HS-27A (cell line): ENCODE measurements at regions not wholly inside any gene's neighbourhood (a gene's known extent, or its start where the extent isn't known, plus 50 kb on each side); places are given as distances from the start of the nearest gene placed in this dataset.
"Not testable (repeated sequence)": the region's sequence is repeated elsewhere in the genome, so short reads cannot be mapped to it uniquely, and the experiment has no call there.

Source experiments
- DNase-seq: peaks from one replicate; pipeline ENCODE4 v3.0.0-alpha.2; 2012; ENCODE audit warnings: low read depth, missing footprints

DNA sequence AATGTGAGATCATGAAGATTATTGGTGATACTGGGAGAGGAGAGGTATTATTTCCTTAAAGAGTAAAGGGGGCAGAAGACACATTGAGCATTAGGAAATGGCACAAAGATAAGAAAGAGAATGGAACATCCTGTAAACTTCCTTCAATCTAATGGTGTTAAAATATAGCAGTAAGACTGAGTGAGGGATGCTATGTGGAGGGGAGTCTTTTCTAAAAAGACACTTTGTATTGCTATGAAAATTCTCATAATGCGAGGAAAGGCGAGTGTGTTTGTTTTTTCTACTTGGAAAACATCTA, 405.2 kb downstream of the ARL4A start:
- no peak for DNase-seq

DNA sequence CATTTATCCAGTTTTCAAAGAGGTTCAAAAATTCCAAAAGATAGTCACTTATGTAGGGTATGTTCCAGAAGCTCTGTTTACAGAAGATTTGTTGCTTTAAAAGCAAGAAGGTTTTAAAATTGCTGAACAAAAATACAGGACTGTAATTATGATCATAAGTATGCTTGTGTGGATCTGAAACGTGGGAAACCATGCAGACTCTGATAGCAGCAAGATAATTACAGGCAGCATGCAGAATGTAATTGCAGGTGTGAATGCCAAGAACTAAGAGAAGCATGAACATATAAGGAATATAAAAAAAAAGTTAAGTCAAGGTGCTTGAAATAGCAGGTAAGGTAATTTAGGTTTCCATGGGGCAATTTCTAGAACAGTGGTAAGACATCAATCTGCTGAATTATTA, 405.7 kb downstream of the ARL4A start:
- no peak for DNase-seq

DNA sequence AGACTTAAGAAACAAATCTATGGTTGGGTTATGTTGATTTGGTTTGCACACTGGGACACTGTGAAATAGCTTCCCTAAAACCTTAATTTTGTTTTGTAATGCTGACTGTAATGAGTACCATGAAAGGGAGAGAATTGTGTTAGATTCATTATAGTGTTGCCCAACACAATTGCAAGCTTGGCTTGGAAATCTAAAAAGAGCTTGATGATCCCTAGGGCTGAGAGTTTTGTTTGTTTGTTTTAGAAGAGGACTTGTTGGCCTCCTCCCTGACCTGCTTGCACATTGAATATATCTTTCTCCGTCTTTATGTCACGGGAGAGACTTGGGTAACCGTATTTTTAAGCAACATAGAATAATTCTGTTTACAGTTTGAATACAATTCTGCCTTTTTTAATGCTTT, 410.1 kb downstream of the ARL4A start:
- no peak for DNase-seq

DNA sequence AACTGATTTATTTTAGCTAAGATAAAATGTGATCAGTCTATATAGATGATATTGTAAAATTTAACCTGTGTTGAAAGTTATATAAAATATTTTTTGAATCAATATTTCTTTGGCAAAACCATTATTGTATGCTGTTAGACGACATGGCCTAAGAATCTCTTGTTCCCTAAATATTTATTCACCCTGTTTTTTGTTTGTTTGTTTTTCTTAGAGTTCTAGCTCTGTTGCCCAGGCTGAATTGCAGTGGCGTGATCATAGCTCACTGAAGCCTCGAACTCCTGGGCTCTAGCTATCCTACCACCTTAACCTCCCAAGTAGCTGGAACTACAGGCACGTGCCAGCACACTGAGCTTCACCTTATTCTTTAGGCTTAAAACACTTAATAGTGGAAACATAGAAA, 410.7 kb downstream of the ARL4A start:
- DNase-seq = no peak

DNA sequence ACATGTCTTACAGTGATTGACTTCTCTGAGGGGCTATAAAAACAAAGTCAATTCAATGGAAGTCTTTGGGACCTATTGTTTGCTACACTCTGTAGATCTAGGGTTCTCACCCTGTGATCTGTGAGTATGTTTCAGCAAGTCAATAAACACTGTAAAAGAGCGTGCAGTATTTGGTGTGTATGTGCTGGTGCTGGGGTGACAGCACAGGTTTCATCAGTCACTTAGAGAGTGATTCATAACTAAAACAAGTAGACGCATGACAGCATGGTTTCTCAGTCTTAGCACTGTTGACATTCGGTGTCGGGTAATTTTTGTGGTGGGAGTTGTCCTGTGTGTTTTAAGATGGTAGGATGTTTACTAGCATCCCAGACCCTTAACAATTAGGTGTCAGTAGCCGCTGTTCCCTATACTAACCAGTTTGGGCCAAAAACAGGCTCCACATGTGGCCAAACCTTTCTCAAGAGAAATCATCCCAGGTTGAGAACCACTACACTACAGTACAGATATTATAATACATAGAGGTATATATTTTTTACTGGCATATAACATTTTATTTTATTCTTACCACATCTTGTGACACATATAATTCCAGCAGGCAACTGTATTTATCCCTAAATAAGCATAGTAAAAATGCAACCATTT, 411.8 kb downstream of the ARL4A start:
- no peak for DNase-seq

DNA sequence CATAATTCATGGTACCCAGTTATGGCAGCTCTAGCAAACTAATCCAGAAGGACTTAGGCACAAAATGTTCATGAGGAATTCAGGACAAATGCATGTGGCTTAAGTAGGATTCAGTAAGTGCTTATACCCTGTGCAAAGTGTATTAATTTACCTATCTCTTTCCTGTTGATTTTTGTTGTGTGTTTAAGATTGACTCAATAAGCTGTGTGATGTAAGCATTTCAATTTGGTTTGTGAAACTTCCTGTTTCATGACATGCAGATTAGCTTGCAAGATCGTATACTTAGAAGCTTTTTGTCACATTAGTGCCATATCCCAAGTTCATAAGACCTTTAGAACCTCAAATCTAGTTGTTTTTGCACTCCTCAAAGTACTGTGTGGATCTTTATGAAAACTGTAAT, 416.7 kb downstream of the ARL4A start:
- DNase-seq = no peak

DNA sequence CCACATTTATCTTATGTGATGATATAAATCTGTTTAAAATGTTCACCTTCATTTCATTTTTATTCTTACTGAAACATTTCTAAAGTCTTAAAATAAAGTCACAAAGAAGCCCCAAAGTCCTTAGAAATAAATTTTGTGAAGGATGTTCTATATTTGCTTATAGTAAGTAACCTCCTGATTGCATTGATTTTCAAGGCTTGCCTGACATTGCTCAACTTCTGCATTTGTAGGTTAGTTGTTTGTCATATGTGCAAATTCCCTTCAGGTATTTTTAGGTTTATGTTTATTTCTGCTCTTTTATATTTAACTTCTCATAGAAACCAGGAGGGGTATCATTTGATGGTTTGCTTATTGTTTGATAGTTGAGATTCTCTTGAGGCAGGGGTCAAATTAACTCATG, 417.8 kb downstream of the ARL4A start:
- DNase-seq = no peak

DNA sequence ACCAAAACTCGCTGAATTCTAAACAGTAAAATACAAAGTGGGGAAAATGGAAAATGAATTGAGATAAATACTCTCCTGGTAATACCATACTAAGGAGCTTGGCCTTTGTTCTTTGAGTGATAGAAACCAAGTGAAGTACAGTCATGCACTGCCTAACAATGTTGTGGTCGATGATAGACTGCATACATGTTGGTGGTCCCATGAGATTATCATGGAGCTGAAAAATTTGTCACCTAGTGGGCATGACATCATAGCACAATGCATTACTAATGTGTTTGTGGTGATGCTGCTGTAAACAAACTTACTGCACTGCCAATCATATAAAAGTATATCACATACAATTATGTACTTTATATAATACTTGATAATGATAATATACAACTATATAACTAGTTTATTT, 419.1 kb downstream of the ARL4A start:
- no peak for DNase-seq

DNA sequence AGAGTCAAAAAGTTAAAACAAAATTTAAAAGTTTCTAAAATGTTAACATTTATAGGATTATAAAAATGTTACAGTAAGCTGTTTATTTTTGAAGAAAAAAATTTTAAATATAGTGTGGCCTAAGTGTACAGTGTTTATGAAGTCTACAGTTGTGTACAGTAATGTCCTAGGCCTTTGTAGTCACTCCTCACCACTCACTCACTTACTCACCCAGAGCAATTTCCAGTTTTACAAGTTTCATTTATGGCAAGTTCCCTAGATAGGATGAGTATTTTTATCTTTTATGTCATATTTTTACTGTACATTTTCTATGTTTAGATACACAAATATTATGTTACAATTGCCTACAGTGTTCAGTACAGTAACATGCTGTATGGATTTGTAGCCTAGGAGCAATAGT, 419.9 kb downstream of the ARL4A start:
- no peak for DNase-seq

DNA sequence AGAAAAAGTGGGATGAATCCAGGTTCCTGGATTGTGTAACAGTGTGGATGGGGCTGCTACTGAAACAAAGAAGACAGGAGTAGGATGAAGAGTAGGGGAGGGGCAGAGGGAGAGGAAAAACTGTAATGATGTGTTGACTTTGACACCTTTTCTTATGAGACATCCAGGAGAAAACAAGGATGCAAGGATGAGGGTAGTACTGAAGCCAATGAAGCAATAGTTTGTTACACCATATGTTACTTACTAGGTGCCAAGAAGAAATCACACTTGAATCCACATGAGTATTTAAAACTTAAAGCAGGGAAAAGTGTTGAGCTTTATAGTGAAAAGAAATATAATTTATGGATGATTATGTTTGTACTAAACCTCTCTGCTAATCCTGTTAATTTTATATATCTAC, 420.6 kb downstream of the ARL4A start:
- DNase-seq = no peak

DNA sequence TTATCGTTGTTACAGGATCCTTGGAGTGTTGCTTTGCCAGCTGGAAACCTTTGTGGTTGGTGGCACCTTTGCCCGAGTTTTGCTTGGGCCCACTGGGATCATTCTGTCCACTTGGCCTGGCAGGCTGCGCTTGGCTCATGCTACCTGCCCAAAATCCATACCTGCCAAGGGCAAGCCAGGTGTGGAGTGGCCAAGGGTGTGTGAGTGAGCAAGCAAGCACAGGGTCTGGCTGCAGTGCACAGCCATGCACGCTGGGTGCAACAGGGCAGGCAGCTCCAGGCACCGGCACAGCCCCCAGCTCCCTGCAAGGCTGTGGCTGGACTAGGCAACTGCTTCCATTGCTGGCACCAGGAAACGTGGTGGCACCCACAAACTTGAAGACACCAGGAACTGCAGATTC, 421.8 kb downstream of the ARL4A start:
- no peak for DNase-seq

DNA sequence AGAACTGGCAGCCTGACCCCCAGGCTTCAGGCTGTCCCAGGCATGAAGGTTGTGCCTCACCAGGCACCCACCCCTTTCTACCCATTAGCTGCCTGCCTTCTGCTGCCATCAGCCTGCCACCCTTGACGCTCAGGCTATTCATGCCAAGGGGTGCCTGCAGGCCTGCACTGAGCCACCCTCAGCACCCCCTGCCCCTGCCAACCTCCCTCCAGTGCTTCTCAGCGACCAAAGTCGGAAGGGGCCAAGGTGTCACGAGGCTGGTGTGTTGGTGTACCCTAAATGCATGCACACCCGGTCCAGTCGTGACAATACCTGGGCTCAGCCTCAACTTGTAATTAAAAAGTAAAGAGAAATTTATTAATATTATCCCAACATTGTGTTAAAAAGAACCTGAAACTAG, 422.7 kb downstream of the ARL4A start:
- DNase-seq = no peak

DNA sequence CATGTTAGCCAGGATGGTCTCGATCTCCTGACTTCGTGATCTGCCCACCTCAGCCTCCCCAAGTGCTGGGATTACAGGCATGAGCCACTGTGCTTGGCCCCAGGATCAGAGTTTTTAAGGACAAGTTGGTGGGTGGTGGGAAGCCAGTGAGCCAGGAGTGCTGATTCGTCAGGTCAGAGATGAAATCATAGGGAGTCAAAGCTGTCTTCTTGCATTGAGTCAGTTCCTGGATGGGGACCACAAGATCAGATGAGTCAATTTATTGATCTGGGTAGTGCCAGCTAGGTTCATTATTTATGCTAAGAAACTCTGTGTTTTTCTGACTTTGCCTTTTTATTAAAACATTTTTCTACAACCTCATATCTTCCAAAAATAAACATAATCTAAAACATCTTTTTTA, 423.8 kb downstream of the ARL4A start:
- DNase-seq = no peak

DNA sequence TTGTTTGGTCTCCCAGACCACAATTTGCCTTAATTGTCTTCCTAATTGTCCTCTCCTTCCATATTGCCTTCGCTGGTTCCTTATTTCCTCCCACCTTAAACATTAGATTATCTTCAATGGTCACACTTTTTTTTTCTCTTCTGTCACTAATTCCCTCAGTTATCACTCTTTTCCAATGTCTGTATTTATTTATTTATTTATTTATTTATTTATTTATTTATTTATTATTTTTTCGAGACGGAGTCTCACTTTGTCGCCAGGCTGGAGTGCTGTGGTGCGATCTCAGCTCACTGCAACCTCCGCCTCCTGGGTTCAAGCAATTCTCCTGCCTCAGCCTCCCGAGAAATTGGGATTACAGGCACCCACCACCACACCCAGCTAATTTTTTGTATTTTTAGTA, 426.8 kb downstream of the ARL4A start:
- DNase-seq = not testable (repeated sequence)

DNA sequence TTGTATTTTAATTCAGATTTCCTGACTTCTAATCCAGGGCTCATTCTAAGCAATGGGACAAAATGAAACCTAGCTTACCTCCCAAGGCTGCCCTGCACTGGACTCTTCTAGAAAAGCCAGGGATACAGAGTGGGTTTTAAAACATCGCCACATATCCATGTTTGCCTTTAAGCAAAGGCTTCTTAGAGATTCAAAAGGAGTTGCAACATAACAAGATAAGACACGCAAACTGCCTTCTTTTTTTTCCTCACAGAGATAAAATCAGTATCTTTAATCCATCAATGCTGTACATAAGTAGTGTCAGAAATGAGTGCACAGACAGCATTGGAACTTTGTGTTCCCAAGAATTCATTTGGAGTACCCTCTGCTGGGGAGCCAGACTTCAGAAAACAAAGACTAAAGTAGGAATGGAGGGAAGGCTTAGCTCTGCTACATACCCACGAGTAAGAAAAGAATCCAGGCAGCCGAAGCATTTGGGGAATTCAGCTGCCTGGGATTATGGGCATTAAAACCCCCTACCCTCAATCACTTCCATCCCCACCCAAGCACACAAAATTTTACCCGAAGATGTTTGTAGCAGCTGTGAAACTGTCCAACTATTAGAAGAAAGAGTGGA, 427.8 kb downstream of the ARL4A start:
- no peak for DNase-seq

DNA sequence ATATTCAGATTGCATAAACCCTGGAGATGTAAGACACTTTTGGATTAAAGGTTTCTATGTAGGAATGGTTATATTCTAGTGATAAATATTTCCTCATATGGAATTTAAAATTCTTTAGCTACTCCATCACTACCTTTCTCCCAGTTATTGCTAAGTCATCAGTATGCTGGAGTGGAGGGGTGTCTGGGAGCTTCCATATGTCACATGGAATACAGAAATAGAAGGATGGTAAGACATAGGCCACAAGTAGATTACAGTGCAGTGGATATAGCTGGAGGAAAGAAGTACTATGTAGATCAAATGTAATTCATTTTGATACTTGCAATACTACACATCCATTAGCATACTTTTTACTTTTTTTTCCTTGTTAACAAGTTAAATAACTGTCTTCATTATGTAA, 428.4 kb downstream of the ARL4A start:
- DNase-seq = no peak

DNA sequence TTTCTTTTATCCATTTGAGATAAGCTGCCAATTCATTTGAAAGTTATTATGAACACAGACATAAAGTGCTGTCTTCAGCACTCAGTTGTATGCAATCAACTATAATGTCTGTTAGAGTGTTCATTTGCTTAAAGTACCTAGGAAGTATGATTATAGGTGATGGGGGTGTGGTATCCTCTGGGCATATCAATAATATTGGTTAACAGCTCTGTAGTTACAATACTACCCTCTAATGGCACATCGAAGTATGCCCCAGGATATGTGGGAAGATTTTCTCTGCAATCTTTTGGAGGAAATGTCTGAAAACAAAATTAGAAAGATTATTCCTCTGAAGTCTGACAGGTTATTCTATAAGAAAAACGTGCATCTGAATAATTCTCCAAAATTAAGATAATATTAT, 429.7 kb downstream of the ARL4A start:
- DNase-seq = no peak

DNA sequence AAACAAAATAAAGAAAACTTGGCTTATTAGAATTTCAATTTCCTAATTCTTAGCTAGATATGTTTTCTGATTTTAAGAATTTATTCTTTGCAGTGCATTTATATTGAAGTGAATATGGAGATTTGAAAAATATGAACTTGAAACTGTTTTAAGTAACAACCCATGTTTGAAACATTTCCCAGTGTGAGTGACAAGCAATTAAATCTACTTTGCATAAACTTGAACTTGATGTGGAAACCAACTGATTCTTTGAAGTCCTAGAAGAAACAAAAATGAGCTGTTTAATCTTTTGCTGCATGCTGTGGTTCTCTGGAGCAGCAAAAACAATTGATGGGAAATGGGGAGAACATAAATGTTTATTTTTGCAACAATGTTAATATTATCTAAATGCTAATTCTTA, 430.2 kb downstream of the ARL4A start:
- DNase-seq = no peak

DNA sequence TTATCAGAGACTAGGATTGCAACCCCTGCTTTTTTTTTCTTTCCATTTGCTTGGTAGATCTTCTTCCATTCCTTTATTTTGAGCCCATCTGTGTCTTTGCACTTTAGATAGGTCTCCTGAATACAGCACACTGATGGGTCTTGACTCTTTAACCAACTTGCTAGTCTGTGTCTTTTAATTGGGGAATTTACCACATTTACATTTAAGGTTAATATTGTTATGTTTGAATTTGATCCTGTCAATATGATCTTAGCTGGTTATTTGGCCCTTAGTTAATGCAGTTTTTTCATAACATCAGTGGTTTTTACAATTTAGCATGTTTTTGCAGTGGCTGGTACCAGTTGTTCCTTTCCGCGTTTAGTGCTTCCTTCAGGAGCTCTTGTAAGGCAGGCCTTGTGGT, 437.2 kb downstream of the ARL4A start:
- DNase-seq = not testable (repeated sequence)

DNA sequence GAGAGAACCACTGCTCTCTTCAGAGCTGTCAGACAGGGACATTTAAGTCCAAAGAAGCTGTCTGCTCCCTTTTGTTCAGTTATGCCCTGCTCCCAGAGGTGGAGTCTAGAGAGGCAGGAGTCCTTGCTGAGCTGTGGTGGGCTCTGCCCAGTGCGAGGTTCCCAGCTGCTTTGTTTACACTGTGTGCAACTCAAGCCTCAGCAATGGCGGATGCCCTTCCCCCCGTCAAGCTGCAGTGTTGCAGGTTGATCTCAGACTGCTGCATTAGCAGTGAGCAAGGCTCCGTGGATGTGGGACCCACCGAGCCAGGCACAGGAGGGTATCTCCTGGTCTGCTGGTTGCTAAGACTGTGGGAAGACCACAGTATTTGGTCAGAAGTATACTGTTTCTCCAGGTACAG, 438.9 kb downstream of the ARL4A start:
- no peak for DNase-seq

DNA sequence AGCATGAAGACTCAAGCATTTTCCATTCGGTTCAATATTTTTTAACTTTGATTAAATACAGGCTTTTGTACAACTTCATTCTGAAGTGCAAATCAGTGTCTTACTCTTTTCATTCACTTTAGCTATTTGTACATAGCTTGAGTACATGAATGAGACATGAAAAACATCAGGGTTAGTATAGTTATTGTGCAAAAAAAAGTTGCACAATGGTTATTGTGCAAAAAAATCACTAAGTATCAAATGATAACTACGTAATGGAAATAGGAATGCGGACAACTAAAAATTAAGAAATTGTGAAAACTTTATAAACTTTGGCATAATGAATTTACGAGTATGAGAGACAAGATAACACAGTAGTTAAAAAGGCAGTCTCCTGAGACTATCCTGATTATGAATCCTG, 442.9 kb downstream of the ARL4A start:
- DNase-seq = no peak

DNA sequence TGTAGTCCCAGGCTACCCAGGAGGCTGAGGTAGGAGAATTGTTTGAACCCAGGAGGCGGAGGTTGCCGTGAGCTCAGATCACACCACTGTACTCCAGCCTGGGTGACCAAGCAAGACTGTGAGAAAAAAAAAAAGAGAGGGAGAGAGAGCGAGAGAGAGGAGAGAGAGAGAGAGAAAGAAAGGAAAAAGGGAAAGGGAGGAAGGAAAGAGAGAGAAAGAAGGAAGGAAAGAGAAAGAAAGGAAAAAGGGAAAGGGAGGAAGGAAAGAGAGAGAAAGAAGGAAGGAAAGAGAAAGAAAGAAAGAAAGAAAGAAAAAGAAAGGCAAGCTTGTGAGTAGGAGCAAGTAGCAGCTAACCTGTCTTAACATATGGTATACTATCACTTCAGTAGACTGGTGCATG, 443.5 kb downstream of the ARL4A start:
- not testable (repeated sequence) for DNase-seq

DNA sequence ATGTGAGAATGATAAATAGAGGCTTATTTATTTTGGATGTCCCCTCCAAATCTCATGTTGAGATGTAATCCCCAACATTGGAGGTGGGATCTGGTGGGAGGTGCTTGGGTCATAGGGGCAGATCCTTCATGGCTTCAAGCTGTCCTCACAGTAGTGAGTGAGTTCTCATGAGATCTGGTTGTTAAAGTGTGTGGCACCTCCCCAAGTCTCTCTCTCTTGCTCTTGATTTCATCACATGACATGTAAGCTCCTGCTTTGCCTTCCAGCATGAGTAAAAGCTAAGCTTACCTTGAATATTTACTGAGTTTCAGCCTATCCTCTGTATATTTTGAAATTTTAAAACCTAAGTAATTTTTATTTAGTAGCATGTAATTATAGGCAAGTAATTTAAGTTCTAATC, 444.9 kb downstream of the ARL4A start:
- no peak for DNase-seq

DNA sequence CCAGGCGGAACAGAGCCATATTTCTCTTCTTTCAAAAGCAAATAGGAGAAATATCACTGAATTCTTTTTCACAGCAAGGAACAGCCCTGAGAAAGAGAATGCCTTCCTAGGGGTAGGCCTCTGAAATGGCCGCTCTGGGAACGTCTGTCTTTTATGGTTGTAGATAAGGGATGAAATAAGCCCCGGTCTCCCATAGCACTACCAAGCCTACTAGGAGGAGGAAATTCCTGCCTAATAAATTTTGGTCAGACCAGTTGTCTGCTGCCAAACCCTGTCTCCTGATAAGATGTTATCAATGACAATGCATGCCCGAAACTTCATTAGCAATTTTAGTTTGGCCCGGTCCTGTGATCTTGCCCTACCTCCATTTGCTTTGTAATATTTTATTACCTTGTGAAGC, 448.9 kb downstream of the ARL4A start:
- DNase-seq = not testable (repeated sequence)

DNA sequence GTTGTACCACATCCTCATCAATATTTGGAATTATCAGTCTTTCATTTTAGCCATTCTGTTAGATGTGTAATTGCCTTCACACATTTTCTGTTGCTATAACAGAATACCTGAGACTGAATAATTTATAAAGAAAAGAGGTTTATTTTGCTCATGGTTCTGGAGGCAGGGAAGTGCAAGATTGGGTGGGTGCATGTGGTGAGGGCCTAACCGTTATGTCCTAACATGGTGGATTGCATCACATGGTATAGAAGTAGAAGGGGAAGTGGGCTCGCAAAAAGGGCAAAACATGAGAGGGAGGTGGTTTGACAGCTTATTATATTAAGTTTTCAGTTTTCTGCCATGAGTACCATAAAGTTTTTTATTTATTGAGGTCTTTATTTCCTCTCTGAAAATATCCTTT, 452.0 kb downstream of the ARL4A start:
- no peak for DNase-seq
